Tibial nerve (tissue), 4 donors: ENCODE measurements at regions not wholly inside any gene's neighbourhood (a gene's known extent, or its start where the extent isn't known, plus 50 kb on each side); places are given as distances from the start of the nearest gene placed in this dataset.

ENCODE experiments used
- CTCF ChIP-seq, 5 experiments: fragments of 200-600 bp in 3 of 5; fragments of 450-650 bp in 2 of 5; sonication (generic) in 3 of 5; IDR thresholded peaks; one replicate each; pipeline ENCODE4 v1.5.1; 2016 to 2019; ENCODE audit warnings: antibody characterized with exemption in 5 of 5, mild to moderate bottlenecking in 3 of 5, moderate library complexity in 2 of 5
- EP300 ChIP-seq, 2 donors: sonication (generic); formaldehyde crosslinking; IDR thresholded peaks; one replicate each; pipeline ENCODE4 v1.6.1; 2017; ENCODE audit warnings: antibody characterized with exemption in 2 of 2, mild to moderate bottlenecking in 1 of 2
- POLR2A ChIP-seq, 2 donors: fragments of 450-650 bp; IDR thresholded peaks; one replicate each; pipeline ENCODE4 v1.6.1; 2017; ENCODE audit warnings: antibody characterized with exemption in 2 of 2, mild to moderate bottlenecking in 2 of 2, moderate library complexity in 2 of 2

DNA sequence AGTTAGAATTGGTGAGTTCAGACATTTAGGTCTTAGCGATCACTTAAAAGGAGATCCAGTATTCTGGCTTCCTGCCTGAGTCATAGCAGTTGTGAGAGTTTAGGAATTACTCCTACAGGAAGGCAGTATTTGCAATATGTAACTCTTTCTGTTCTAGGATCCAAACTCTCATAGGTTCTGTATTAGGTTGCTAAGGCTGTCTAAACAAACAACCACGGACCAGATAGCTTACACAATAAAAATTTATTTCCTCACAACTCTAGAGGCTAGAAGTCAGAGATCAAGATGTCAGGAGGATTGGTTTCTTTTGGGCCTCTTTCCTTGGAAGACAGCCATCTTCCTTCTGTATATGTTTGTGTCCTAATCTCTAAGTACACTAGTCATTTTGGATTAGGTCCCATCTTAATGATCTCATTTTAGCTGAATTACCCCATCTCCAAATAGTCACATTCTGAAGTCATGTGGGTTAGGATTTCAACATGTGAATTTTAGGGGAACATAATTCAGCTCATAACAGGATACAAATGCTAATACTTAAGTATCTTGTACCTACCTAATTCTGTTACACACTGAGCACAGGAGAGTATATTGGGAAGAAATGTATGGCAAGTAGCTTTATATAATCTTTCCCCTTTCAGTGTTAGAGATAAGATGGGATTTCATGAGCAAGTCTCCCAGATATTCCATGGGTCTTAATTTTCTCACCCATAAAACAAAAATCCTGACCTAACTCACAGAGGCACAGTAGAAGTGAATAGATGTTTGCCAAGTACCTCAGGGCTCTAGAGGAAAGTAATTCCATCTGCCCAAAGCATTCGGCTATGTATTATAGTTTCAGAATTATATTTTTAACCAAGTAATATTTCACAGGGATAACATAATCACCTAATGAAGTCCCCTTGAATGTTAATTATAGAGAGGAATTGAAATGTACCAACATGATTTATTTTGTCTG, 144.4 kb downstream of the PTBP2 start:
- TF ChIP-seq POLR2A (IDR thresholded peaks at IDR 0.05) (no peak), CTCF (IDR thresholded peaks at IDR 0.05) (no peak), EP300 (IDR thresholded peaks at IDR 0.05) (peak; percentile 68 to 85)
